ENCODE measurements at regions not wholly inside any gene's neighbourhood (a gene's known extent, or its start where the extent isn't known, plus 50 kb on each side); places are given as distances from the start of the nearest gene placed in this dataset.

- Mint-ChIP-seq H3K9me3 (peaks cover 3 to 11% (median 4%) of the 10 kb centered on the region in 3 donors), H3K4me1 (peaks cover 17 to 38% (median 30%) of the 10 kb centered on the region in 3 donors), H3K27me3 (peaks cover 61% of the 10 kb centered on the region), H3K4me3 (peak overlapping the region; percentile 34 to 89 (median 68)), H3K36me3 (no peaks in the 10 kb centered on the region), H3K27ac (peak overlapping the region in 1 of 3 donors; percentile 62)
Observed at GRCh38 chr5:50969151-50970031, 303.0 kb downstream of the PARP8 start.

- Mint-ChIP-seq H3K36me3 (no peaks in the 10 kb centered on the region), H3K4me1 (no peaks in the 10 kb centered on the region), H3K27ac (no peak overlapping the region), H3K9me3 (no peaks in the 10 kb centered on the region), H3K4me3 (no peak overlapping the region), H3K27me3 (peaks cover 15% of the 10 kb centered on the region)
Observed at GRCh38 chr5:50975840-50976239, 309.4 kb downstream of the PARP8 start.

- no peaks in the 10 kb centered on the region for H3K9me3 Mint-ChIP-seq
- no peak overlapping the region for H3K27ac Mint-ChIP-seq
- no peaks in the 10 kb centered on the region for H3K36me3 Mint-ChIP-seq
- H3K4me1 Mint-ChIP-seq, result no peaks in the 10 kb centered on the region
- peaks cover 13% of the 10 kb centered on the region for H3K27me3 Mint-ChIP-seq
- no peak overlapping the region for H3K4me3 Mint-ChIP-seq
Observed at GRCh38 chr5:50978924-50979323, 312.5 kb downstream of the PARP8 start.

GRCh38 chr5:50984640-50985039 is 318.2 kb downstream of the PARP8 start:
- Mint-ChIP-seq H3K9me3 (no peaks in the 10 kb centered on the region), H3K27ac (no peak overlapping the region), H3K36me3 (no peaks in the 10 kb centered on the region), H3K4me1 (no peaks in the 10 kb centered on the region), H3K4me3 (no peak overlapping the region), H3K27me3 (peaks cover 7% of the 10 kb centered on the region)

GRCh38 chr5:50990296-50990924 is 324.0 kb downstream of the PARP8 start:
- Mint-ChIP-seq H3K27me3 (peaks cover 4% of the 10 kb centered on the region), H3K27ac (no peak overlapping the region), H3K4me1 (no peaks in the 10 kb centered on the region), H3K36me3 (no peaks in the 10 kb centered on the region), H3K4me3 (no peak overlapping the region), H3K9me3 (no peaks in the 10 kb centered on the region)

- no peaks in the 10 kb centered on the region for H3K4me1 Mint-ChIP-seq
- H3K36me3 Mint-ChIP-seq, result no peaks in the 10 kb centered on the region
- peaks cover 4% of the 10 kb centered on the region for H3K27me3 Mint-ChIP-seq
- H3K4me3 Mint-ChIP-seq, result no peak overlapping the region
- no peaks in the 10 kb centered on the region for H3K9me3 Mint-ChIP-seq
- no peak overlapping the region for H3K27ac Mint-ChIP-seq
Observed at GRCh38 chr5:50995285-50995942, 329.0 kb downstream of the PARP8 start.

- H3K4me1 Mint-ChIP-seq, result no peaks in the 10 kb centered on the region
- no peak overlapping the region for H3K27ac Mint-ChIP-seq
- H3K4me3 Mint-ChIP-seq, result no peak overlapping the region
- no peaks in the 10 kb centered on the region for H3K36me3 Mint-ChIP-seq
- H3K27me3 Mint-ChIP-seq, result no peaks in the 10 kb centered on the region
- H3K9me3 Mint-ChIP-seq, result no peaks in the 10 kb centered on the region
Observed at GRCh38 chr5:51001227-51001923, 334.9 kb downstream of the PARP8 start.

- no peaks in the 10 kb centered on the region for H3K36me3 Mint-ChIP-seq
- no peaks in the 10 kb centered on the region for H3K9me3 Mint-ChIP-seq
- no peak overlapping the region for H3K27ac Mint-ChIP-seq
- no peaks in the 10 kb centered on the region for H3K27me3 Mint-ChIP-seq
- no peak overlapping the region for H3K4me3 Mint-ChIP-seq
- H3K4me1 Mint-ChIP-seq, result no peaks in the 10 kb centered on the region
Observed at GRCh38 chr5:51002368-51002767, 335.9 kb downstream of the PARP8 start.

GRCh38 chr5:51013036-51013435 is 346.6 kb downstream of the PARP8 start:
- Mint-ChIP-seq H3K36me3 (no peaks in the 10 kb centered on the region), H3K4me3 (no peak overlapping the region), H3K9me3 (no peaks in the 10 kb centered on the region), H3K27me3 (peaks cover 3% of the 10 kb centered on the region), H3K4me1 (no peaks in the 10 kb centered on the region), H3K27ac (no peak overlapping the region)

GRCh38 chr5:51018423-51018822 is 352.0 kb downstream of the PARP8 start:
- Mint-ChIP-seq H3K36me3 (no peaks in the 10 kb centered on the region), H3K4me1 (no peaks in the 10 kb centered on the region), H3K9me3 (no peaks in the 10 kb centered on the region), H3K4me3 (no peak overlapping the region), H3K27ac (no peak overlapping the region), H3K27me3 (no peaks in the 10 kb centered on the region)

- Mint-ChIP-seq H3K9me3 (peaks cover 0 to 8% (median 2%) of the 10 kb centered on the region in 3 donors), H3K4me3 (no peak overlapping the region), H3K27ac (peak overlapping the region in 1 of 3 donors; percentile 55), H3K27me3 (no peaks in the 10 kb centered on the region), H3K36me3 (peaks cover 3% of the 10 kb centered on the region), H3K4me1 (no peaks in the 10 kb centered on the region)
Observed at GRCh38 chr5:51024263-51024662, 357.8 kb downstream of the PARP8 start.

GRCh38 chr5:51027271-51027670 is 356.0 kb upstream of the ISL1 start:
- H3K4me3 Mint-ChIP-seq, result no peak overlapping the region
- H3K36me3 Mint-ChIP-seq, result peaks cover 3% of the 10 kb centered on the region
- H3K9me3 Mint-ChIP-seq, result peaks cover 0 to 8% (median 2%) of the 10 kb centered on the region in 3 donors
- no peak overlapping the region for H3K27ac Mint-ChIP-seq
- H3K27me3 Mint-ChIP-seq, result peaks cover 2% of the 10 kb centered on the region
- H3K4me1 Mint-ChIP-seq, result no peaks in the 10 kb centered on the region

GRCh38 chr5:51028394-51028793 is 354.9 kb upstream of the ISL1 start:
- Mint-ChIP-seq H3K27me3 (peaks cover 2% of the 10 kb centered on the region), H3K4me3 (no peak overlapping the region), H3K27ac (no peak overlapping the region), H3K36me3 (peaks cover 3% of the 10 kb centered on the region), H3K4me1 (no peaks in the 10 kb centered on the region), H3K9me3 (peaks cover 0 to 8% (median 2%) of the 10 kb centered on the region in 3 donors)

GRCh38 chr5:51033215-51033614 is 350.0 kb upstream of the ISL1 start:
- Mint-ChIP-seq H3K4me1 (no peaks in the 10 kb centered on the region), H3K27me3 (peaks cover 2% of the 10 kb centered on the region), H3K27ac (no peak overlapping the region), H3K9me3 (peaks cover 0 to 2% (median 0%) of the 10 kb centered on the region in 3 donors), H3K4me3 (no peak overlapping the region), H3K36me3 (no peaks in the 10 kb centered on the region)
